Mesothelial cell of epicardium (in vitro differentiated cells): ENCODE measurements at regions not wholly inside any gene's neighbourhood (a gene's known extent, or its start where the extent isn't known, plus 50 kb on each side); places are given as distances from the start of the nearest gene placed in this dataset.

Source experiments
- DNase-seq, 2 experiments: peaks; one replicate each; pipeline ENCODE4 v3.0.0; 2021; ENCODE audit warnings: low spot score in 2 of 2; ENCODE audit not compliant: unreplicated experiment in 2 of 2
- H3K27ac Mint-ChIP-seq: 2 replicates; pipeline ENCODE4 v1.8.0; 2021; ENCODE audit warnings: mixed read lengths
- H3K27me3 Mint-ChIP-seq: 2 replicates; pipeline ENCODE4 v1.8.0; 2021; ENCODE audit warnings: low read depth, mixed read lengths
- H3K36me3 Mint-ChIP-seq: 2 replicates; pipeline ENCODE4 v1.8.0; 2021; ENCODE audit warnings: mixed read lengths
- H3K4me1 Mint-ChIP-seq: 2 replicates; pipeline ENCODE4 v1.8.0; 2021; ENCODE audit warnings: mixed read lengths
- H3K4me3 Mint-ChIP-seq: 2 replicates; pipeline ENCODE4 v1.8.0; 2021; ENCODE audit warnings: mild to moderate bottlenecking, moderate library complexity, mixed read lengths
- H3K9me3 Mint-ChIP-seq: 2 replicates; pipeline ENCODE4 v1.8.0; 2021; ENCODE audit warnings: mixed read lengths
- TF ChIP-seq, protein P1 (sequence below): fragments of 200-600 bp; sonication (generic); IDR thresholded peaks from one replicate; pipeline ENCODE4 v1.5.0; 2021; ENCODE audit warnings: antibody characterized with exemption; ENCODE audit not compliant: unreplicated experiment

DNA sequence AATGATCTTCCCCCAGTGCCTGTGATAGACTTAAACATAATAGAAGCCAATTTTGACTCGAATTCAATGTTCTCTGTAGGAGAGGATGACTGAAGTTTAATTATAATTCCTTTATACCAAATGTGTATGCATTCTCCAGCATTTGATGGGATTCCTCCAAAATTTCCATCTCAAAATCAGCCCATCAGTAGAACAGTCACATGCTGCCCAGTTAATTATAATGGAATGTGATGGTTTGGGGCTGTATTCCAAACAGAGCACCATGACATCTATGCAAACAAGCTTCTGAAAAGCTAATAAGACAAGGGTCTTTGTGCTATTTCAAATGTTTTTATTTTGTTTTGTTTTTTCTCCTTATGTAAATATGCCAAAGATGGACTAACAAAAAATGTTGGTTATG is 127.7 kb upstream of the SPATA16 start:
- no peak overlapping the region for H3K4me3 Mint-ChIP-seq
- no peaks in the 10 kb centered on the region for H3K27me3 Mint-ChIP-seq
- peaks cover 9% of the 10 kb centered on the region for H3K9me3 Mint-ChIP-seq
- no peak for DNase-seq
- H3K4me1 Mint-ChIP-seq, result peaks cover 5% of the 10 kb centered on the region
- H3K27ac Mint-ChIP-seq, result no peak overlapping the region
- no peaks in the 10 kb centered on the region for H3K36me3 Mint-ChIP-seq
- TF ChIP-seq, protein P1, sequence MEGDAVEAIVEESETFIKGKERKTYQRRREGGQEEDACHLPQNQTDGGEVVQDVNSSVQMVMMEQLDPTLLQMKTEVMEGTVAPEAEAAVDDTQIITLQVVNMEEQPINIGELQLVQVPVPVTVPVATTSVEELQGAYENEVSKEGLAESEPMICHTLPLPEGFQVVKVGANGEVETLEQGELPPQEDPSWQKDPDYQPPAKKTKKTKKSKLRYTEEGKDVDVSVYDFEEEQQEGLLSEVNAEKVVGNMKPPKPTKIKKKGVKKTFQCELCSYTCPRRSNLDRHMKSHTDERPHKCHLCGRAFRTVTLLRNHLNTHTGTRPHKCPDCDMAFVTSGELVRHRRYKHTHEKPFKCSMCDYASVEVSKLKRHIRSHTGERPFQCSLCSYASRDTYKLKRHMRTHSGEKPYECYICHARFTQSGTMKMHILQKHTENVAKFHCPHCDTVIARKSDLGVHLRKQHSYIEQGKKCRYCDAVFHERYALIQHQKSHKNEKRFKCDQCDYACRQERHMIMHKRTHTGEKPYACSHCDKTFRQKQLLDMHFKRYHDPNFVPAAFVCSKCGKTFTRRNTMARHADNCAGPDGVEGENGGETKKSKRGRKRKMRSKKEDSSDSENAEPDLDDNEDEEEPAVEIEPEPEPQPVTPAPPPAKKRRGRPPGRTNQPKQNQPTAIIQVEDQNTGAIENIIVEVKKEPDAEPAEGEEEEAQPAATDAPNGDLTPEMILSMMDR, result no peak

- peaks cover 5% of the 10 kb centered on the region for H3K9me3 Mint-ChIP-seq
- no peak for DNase-seq
- no peak overlapping the region for H3K27ac Mint-ChIP-seq
- H3K36me3 Mint-ChIP-seq, result no peaks in the 10 kb centered on the region
- no peaks in the 10 kb centered on the region for H3K27me3 Mint-ChIP-seq
- no peak overlapping the region for H3K4me3 Mint-ChIP-seq
- TF ChIP-seq, protein P1, result no peak
- peaks cover 5% of the 10 kb centered on the region for H3K4me1 Mint-ChIP-seq
Measured at GRCh38 chr3:173267716-173268115, 126.7 kb upstream of the SPATA16 start.

GRCh38 chr3:173266441-173266840 is 125.4 kb upstream of the SPATA16 start:
- Mint-ChIP-seq H3K27me3 (no peaks in the 10 kb centered on the region), H3K4me1 (peaks cover 14% of the 10 kb centered on the region), H3K27ac (no peak overlapping the region), H3K36me3 (no peaks in the 10 kb centered on the region), H3K9me3 (no peaks in the 10 kb centered on the region), H3K4me3 (no peak overlapping the region)
- TF ChIP-seq, protein P1, result no peak
- DNase-seq, result no peak

GRCh38 chr3:173258697-173259096 is 117.7 kb upstream of the SPATA16 start:
- Mint-ChIP-seq H3K36me3 (no peaks in the 10 kb centered on the region), H3K9me3 (peaks cover 6% of the 10 kb centered on the region), H3K4me1 (peaks cover 21% of the 10 kb centered on the region), H3K27me3 (no peaks in the 10 kb centered on the region), H3K27ac (no peak overlapping the region), H3K4me3 (no peak overlapping the region)
- DNase-seq, result no peak
- TF ChIP-seq, protein P1, result no peak

DNA sequence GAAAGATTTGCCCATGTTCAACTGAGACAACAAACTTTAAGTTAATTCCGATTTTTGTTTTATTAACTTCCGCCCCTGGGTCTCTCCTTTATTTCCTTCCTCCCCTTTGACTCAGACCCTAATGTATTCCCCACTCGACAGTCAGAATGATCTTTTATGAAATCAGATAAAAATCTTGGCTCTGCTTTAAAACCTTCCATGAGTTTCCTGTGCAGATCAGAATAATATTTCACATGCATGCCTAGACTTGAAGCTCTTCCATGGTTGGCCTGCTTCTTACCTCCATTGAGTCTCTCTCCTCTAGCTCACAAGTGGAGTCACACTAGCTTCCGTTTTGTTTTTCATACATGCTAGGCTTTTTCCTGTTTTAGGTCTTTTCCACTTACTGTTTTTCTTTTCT is 116.8 kb upstream of the SPATA16 start:
- Mint-ChIP-seq H3K27ac (no peak overlapping the region), H3K27me3 (no peaks in the 10 kb centered on the region), H3K9me3 (peaks cover 6% of the 10 kb centered on the region)

More for the DNA sequence above, 116.8 kb upstream of the SPATA16 start:
- Mint-ChIP-seq H3K36me3 (no peaks in the 10 kb centered on the region), H3K4me3 (no peak overlapping the region), H3K4me1 (peaks cover 21% of the 10 kb centered on the region)
- no peak for DNase-seq
- TF ChIP-seq, protein P1, result no peak
